ENCODE measurements at regions not wholly inside any gene's neighbourhood (a gene's known extent, or its start where the extent isn't known, plus 50 kb on each side); places are given as distances from the start of the nearest gene placed in this dataset.

- TF ChIP-seq POLR2AphosphoS5 (IDR thresholded peaks at IDR 0.05; ENCODE audit: low read depth) = no peak
- TF ChIP-seq CTCF (IDR thresholded peaks at IDR 0.05; ENCODE audit: insufficient read depth, low read length) = no peak
- TF ChIP-seq, protein P1, sequence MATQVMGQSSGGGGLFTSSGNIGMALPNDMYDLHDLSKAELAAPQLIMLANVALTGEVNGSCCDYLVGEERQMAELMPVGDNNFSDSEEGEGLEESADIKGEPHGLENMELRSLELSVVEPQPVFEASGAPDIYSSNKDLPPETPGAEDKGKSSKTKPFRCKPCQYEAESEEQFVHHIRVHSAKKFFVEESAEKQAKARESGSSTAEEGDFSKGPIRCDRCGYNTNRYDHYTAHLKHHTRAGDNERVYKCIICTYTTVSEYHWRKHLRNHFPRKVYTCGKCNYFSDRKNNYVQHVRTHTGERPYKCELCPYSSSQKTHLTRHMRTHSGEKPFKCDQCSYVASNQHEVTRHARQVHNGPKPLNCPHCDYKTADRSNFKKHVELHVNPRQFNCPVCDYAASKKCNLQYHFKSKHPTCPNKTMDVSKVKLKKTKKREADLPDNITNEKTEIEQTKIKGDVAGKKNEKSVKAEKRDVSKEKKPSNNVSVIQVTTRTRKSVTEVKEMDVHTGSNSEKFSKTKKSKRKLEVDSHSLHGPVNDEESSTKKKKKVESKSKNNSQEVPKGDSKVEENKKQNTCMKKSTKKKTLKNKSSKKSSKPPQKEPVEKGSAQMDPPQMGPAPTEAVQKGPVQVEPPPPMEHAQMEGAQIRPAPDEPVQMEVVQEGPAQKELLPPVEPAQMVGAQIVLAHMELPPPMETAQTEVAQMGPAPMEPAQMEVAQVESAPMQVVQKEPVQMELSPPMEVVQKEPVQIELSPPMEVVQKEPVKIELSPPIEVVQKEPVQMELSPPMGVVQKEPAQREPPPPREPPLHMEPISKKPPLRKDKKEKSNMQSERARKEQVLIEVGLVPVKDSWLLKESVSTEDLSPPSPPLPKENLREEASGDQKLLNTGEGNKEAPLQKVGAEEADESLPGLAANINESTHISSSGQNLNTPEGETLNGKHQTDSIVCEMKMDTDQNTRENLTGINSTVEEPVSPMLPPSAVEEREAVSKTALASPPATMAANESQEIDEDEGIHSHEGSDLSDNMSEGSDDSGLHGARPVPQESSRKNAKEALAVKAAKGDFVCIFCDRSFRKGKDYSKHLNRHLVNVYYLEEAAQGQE (IDR thresholded peaks at IDR 0.05; ENCODE audit: insufficient replicate concordance, low read depth) = no peak
Measured at GRCh38 chr6:100171533-100172321, 177.7 kb upstream of the MCHR2 start.

All from HL-60 (cell line).